Hematopoietic multipotent progenitor cell treated with erythropoietin and hydrocortisone succinate and interleukin-3 and kit ligand, for 15 days (in vitro differentiated cells): ENCODE measurements at regions not wholly inside any gene's neighbourhood (a gene's known extent, or its start where the extent isn't known, plus 50 kb on each side); places are given as distances from the start of the nearest gene placed in this dataset.
"Not testable (repeated sequence)": the region's sequence is repeated elsewhere in the genome, so short reads cannot be mapped to it uniquely, and the experiment has no call there.

Experiments used
- DNase-seq: peaks from one replicate; pipeline ENCODE4 v3.0.0-alpha.2; 2015; ENCODE audit warnings: low spot score

GRCh38 chr2:53028746-53029423, 738.7 kb upstream of the CHAC2 start:
- DNase-seq = no peak

DNA sequence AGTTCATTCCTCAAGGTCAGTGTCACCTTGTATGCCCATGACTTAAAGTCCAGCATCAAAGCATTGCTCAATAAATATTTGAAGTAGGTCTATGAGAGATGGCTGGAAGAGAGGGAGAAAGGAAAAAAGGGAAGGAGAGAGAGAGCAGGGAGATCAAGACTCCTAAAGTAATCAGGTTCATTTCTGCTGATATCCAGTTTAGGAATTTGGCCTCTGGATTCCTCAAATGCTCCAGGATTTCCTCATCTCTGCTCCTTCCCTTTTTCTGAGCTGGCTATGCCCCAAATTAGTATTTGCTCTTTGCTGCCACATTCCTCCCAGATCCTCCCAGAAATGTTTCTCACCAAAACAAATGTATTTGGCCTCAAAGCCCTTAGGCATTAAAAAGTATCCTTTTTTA, 739.4 kb upstream of the CHAC2 start:
- DNase-seq = no peak

DNA sequence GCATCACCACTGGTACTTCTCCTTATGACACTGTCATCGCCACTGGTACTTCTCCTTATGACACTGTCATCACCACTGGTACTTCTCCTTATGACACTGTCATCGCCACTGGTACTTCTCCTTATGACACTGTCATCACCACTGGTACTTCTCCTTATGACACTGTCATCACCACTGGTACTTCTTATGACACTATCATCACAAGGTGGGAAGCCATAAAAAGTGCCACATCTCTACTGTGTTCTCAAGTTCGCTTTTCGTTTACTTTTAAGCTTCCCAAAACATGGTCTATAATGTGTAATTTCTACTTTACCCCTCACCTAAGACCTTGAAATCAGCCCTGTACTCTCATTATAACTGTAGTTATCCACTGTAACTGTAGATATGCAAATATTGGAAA, 745.4 kb upstream of the CHAC2 start:
- not testable (repeated sequence) for DNase-seq

- no peak for DNase-seq
Measured at GRCh38 chr2:53021828-53022227, 745.8 kb upstream of the CHAC2 start.

DNA sequence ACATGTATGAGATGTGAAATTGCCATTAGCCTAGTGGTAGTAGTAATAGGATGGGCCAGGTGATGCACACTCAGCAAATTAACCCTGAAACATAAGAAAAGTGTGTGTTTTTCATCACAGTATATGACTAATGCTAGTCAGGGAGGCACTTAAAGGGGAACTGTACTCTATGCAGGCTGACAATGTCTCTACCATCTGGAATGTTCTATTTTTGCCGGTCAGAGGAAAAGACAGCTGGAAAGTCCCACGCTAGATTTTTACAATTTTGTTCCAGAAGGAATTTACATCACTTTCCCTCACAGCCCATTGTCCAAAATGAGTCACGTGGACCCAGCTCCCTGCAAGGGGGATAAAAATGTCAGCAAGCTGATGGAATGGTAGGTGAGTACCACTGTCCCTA, 746.3 kb upstream of the CHAC2 start:
- DNase-seq = no peak

DNA sequence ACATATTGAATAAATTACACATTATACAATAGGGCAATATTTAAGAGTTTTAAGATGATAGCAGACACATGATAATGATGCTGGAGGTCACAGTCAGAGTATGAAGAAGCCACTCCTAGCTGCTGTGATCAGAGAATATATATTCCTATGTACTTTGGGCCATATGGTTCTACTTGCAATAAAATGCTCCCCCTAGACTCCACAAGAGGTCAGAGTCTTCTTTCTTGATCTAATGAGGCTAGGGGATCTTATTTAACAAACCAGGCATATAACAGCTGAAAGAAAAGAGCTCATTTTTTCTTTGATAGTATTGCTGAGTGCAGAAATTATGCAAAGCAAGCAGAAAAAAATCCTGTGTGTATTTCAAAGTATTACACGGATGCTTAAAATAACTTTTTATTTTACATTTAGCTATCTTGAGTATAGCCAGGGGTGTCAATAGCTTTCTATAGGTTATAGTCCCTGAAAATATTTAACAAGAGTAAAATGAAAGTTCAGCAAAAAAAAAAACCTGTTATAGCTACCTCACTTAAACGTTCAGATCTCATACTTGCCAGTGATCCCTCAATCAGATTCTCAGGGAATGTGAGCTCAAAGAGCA, 748.7 kb upstream of the CHAC2 start:
- no peak for DNase-seq

DNA sequence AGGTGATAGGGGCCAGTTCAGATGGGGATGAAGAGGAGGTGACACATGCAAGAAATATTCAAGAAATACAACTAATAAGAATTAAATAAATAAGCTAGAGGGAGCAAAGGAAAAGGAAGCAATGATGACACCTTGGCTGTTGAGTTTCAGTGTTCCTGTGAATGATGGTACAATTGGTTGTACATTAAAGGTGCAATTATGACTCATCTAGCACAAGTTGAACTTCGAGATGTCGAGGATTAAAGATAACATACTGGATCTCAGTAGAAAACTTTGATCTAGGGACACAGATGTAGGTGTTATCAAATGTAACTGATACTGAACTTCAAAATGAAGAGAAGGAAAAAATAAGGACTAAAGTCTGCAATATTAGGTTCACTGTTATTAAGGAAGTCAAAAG, 760.6 kb upstream of the CHAC2 start:
- DNase-seq = no peak

- DNase-seq = no peak
Measured at GRCh38 chr2:53004413-53004812, 763.2 kb upstream of the CHAC2 start.

DNA sequence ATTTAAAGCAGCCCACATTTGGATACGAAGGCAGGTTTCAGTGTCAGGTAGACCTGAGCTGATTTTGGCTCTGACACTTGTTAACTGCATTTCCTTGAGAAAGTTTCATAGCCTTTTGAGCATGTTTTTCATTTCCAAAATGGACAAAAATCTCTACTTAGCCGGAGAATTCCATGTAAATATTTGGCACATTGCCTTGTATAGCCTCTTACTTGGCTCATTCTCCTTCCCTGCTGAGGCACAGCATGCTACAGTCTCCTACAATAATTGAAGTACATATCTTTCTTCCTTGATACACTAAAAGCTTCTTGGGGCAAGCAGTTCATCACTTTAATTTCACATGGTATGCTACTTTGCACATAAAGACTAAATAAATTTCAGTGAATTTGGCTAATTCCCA, 772.2 kb upstream of the CHAC2 start:
- no peak for DNase-seq

- DNase-seq = no peak
Measured at GRCh38 chr2:52976143-52976949, 791.3 kb upstream of the CHAC2 start.

- no peak for DNase-seq
Measured at GRCh38 chr2:52974127-52974526, 793.5 kb upstream of the CHAC2 start.

GRCh38 chr2:52970642-52971041, 797.0 kb upstream of the CHAC2 start:
- DNase-seq = no peak

DNA sequence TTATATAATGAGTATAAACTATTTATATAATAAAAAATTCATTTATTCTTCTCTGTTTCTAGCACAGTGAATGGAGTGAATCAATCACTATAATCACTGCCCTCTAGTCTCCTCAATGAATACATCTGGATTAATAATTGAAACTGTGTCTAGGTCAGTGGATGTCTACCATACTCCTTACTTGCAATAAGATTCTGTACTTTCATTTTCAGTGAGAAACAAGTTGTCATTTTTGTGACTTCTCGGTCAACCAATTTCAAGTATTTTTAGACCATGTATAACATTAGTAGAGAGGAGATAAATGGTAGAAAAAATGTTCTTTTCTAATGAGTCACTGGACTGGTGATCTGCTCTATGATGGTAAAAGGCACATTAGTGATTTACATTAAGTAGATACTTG, 799.6 kb upstream of the CHAC2 start:
- DNase-seq = no peak

- no peak for DNase-seq
Measured at GRCh38 chr2:52964916-52965530, 802.6 kb upstream of the CHAC2 start.

DNA sequence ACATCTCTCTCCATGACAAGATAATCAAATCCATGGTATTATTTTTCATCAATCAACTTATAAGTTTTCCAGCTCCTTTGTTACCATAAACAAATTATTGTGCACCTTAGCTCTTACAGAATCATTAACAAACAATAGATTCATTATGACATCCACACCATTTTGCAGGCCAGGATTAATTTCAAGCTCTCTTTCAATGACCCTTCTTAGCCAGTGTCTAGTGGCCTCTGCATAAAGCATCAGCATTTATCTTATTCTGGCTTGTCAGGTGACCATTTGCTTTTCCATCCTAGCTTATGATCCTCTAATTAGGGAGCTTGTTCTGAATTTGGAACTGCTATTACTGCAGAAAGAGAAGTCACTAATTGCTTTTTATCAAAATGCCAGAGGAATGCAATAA, 806.2 kb upstream of the CHAC2 start:
- no peak for DNase-seq

GRCh38 chr2:52960881-52961280, 806.7 kb upstream of the CHAC2 start:
- DNase-seq = no peak

DNA sequence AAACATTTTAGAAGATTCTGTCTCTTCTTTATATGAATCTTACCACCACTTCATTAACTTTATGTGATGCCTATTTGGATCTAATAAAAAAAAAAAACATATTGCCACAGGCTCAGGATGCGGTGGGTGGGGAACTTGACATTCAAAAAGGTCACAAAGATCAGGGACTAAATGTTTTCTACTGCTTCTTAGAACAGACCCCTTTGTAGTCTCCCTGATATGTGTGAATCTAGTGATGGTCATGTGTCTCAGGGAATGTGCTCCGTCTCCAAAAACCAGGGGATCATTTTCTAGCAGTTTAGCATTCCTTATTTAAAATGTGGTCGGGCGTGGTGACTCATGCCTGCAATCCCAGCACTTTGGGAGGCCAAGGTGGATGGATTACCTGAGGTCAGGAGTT, 807.8 kb upstream of the CHAC2 start:
- no peak for DNase-seq

- no peak for DNase-seq
Measured at GRCh38 chr2:52956766-52957165, 810.8 kb upstream of the CHAC2 start.

- DNase-seq = no peak
Measured at GRCh38 chr2:52956118-52956517, 811.5 kb upstream of the CHAC2 start.

- DNase-seq = no peak
Measured at GRCh38 chr2:52955079-52955478, 812.5 kb upstream of the CHAC2 start.

GRCh38 chr2:52940101-52940500, 827.5 kb upstream of the CHAC2 start:
- DNase-seq = no peak

- no peak for DNase-seq
Measured at GRCh38 chr2:52939250-52939649, 828.4 kb upstream of the CHAC2 start.

- DNase-seq = no peak
Measured at GRCh38 chr2:52936029-52936428, 831.6 kb upstream of the CHAC2 start.
